WI38 (cell line): ENCODE measurements at regions not wholly inside any gene's neighbourhood (a gene's known extent, or its start where the extent isn't known, plus 50 kb on each side); places are given as distances from the start of the nearest gene placed in this dataset.

Experiments used
- H3K4me3 ChIP-seq: 2 replicates; pipeline ENCODE4 v1.5.1; 2011; ENCODE audit warnings: low read depth, mild to moderate bottlenecking, control low read depth, low read length
- TF ChIP-seq, protein P1 (sequence below): IDR thresholded peaks from 2 replicates; pipeline ENCODE4 v1.5.1; 2012; ENCODE audit warnings: low read depth, mild to moderate bottlenecking, control low read depth, low read length

DNA sequence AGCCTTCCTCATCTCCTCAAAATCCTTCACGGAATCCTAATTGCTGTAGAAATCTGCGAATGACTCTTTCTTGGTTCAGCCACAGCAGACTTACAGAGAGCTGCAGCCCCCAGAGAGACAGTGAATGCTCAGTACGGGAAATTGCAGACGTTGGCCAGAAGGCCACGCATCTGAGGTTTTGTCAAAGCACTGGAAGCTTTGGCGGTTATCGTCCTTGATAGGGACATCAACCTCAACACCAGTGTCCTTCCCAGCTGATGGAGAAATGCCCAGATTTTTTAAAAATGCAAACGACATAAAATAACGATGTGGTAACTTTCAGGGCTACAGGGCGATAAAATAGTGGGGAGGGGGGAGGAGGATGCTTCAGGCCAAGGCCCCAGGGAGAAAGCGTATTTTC lies 166.6 kb upstream of the CIBAR2 start:
- no peak overlapping the region for H3K4me3 ChIP-seq
- TF ChIP-seq, protein P1, sequence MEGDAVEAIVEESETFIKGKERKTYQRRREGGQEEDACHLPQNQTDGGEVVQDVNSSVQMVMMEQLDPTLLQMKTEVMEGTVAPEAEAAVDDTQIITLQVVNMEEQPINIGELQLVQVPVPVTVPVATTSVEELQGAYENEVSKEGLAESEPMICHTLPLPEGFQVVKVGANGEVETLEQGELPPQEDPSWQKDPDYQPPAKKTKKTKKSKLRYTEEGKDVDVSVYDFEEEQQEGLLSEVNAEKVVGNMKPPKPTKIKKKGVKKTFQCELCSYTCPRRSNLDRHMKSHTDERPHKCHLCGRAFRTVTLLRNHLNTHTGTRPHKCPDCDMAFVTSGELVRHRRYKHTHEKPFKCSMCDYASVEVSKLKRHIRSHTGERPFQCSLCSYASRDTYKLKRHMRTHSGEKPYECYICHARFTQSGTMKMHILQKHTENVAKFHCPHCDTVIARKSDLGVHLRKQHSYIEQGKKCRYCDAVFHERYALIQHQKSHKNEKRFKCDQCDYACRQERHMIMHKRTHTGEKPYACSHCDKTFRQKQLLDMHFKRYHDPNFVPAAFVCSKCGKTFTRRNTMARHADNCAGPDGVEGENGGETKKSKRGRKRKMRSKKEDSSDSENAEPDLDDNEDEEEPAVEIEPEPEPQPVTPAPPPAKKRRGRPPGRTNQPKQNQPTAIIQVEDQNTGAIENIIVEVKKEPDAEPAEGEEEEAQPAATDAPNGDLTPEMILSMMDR: no peak

DNA sequence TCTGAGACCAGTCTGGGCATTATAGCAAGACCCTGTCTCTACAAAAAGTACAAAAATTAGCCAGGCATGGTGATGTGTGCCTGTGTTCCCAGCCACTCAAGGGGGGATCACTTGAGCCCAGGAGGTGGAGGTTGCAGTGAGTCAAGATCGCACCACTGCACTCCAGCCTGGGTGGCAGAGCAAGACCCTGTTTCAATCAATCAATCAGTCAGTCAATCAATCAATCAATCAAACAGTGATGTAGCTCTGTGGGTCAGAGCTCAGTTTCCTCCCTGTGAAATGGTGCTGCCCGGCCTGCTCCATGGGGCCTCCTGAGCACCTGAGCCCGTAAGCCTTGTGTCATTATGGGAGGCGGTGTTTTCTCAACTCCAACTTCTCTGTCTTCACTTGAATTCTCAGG lies 167.1 kb upstream of the CIBAR2 start:
- no peak overlapping the region for H3K4me3 ChIP-seq
- TF ChIP-seq, protein P1: no peak

- no peak overlapping the region for H3K4me3 ChIP-seq
- TF ChIP-seq, protein P1: no peak
Observed at GRCh38 chr16:85279825-85280545, 167.7 kb upstream of the CIBAR2 start.

- H3K4me3 ChIP-seq: no peak overlapping the region
- TF ChIP-seq, protein P1: no peak
Observed at GRCh38 chr16:85281181-85281580, 168.9 kb upstream of the CIBAR2 start.

DNA sequence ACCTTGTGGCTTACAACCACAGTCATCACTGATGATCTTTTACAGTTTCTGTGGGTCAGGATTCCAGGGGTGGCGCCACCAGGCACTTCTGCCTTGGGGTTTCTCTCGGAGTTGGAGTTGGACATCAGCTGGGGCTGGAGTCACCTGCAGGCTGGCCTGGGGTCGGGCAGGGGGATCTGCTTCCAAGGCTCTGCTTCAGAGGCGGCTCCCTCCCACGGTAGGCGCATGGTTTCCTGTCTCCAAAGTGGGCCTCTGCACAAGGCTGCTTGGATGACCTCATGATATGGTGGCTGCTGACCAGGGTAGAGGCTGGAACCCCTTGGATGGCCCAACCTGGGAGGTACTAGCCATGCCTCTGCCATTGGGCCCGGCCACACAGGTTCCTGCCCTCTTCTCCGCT lies 170.6 kb upstream of the CIBAR2 start:
- H3K4me3 ChIP-seq: no peak overlapping the region
- TF ChIP-seq, protein P1: no peak

- TF ChIP-seq, protein P1: no peak
- no peak overlapping the region for H3K4me3 ChIP-seq
Observed at GRCh38 chr16:85283305-85284050, 171.2 kb upstream of the CIBAR2 start.

DNA sequence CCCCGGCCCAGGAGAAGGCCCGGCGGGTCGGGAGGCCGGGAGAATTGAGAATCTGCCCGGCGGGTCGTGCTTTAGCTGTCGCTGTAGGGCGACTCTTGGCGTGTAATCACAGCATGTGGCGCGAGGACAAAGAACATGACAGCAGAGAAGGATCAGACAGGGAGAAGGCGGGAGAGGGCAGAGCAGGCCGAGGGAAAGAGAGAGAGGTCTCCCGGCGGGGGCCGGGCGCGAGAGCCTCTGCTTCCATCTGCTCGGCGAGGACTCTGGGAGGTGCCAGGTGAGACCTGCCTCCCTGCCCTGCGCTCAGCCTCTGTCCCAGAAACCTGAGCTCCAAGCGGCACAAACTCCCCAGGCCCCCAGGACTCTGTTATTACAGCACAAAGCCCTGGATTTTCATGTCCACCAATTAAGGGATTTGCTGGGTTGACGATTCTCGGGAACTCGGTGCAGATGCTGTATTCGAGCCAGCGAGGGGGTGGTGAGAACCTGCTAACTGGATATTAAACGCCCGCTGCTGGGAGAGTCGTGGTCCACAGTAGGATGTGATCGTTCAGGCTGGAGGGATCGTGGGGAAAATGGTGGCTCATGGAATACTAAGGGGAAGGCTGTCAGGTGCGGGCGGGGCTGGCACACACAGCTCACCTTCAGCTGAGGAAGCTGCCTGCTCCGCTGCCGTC lies 172.0 kb upstream of the CIBAR2 start:
- TF ChIP-seq, protein P1: no peak
- H3K4me3 ChIP-seq: no peak overlapping the region
